CD4-positive, alpha-beta T cell treated with Interleukin-6 for 4 hours (primary cell): ENCODE measurements at regions not wholly inside any gene's neighbourhood (a gene's known extent, or its start where the extent isn't known, plus 50 kb on each side); places are given as distances from the start of the nearest gene placed in this dataset.

Source experiments
- DNase-seq: peaks from one replicate; pipeline ENCODE4 v3.0.0-alpha.2; 2020; ENCODE audit warnings: mixed read lengths

DNA sequence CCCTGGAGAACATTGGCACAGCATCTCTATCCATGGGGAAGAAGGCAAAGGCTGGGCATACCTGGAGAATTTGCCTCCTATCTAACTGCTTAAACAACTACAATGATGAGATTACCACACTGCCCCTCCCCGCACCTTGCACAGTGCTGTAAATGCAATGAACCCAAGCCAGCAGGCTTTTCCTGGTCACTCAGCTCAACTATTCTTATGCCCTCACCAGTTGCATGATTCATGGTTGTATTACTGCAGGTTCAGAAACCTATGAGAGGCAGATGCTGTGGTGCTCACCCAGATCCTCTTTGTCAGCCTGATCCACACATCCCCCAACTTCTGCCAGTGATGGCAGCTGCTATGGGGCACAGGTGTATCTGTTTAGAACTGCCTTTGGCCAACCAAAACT is 77.7 kb upstream of the STAC start:
- no peak for DNase-seq

DNA sequence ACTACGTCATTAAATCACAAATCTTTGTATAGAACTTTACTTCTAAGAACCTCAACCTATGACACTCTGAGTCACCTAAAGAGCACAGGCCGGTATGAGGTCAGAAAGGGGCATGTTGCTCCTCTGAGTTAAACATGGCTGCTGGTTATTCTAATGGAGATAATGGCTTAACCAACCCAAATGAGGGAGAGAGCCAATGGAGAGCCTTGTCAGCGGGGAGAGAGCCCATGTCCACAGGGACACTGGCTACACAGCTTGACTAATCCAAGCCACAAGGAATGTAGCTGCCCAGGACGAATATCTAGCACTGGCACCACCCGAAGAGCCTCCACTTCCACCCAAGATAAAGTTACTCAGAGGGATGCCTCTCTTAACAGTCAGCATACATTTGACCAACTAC is 77.0 kb upstream of the STAC start:
- no peak for DNase-seq

DNA sequence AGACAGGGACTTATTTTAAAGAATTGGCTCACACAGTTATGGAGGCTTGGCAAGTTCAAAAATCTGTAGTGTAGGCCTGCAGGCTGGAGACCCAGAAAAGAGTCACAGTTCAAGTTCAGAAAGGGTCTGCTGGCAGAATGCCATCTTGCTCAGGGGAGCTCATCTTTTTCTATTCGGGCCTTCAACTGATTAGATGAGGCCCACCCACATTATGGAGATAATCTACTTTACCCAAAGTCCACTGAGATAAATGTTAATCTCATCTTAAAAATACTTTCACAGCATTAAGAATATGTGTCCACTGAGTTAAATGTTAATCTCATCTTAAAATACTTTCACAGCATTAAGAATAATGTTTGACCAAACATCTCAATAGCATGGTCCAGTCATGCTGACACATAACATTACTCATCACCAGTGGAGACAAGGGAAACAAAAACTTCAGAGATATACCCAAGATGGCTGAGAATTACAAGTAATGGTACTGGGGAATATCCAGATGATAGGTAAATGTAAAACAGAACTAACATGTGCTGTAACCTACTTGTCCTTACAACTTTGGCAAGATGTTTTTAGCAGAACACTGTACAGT is 74.3 kb upstream of the STAC start:
- no peak for DNase-seq

DNA sequence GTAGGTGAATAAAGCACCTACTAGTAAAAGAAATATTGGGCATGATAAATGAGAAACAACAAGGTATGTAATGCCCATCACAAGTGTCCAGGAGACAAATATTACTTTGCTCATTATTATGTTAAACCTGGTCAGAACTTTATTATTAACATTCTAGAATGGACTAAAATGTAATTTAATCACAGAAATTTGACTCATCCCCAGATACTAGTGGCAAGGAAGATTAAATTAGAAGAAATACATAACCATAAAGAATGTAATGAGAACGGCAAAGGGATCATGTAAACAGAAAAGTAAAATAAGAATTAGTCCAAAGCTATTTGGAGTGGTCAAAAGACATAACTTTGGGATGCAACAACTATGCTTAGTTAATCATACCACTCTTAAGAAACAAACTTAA is 71.2 kb upstream of the STAC start:
- no peak for DNase-seq

GRCh38 chr3:36312351-36312750 is 68.0 kb upstream of the STAC start:
- DNase-seq = no peak

DNA sequence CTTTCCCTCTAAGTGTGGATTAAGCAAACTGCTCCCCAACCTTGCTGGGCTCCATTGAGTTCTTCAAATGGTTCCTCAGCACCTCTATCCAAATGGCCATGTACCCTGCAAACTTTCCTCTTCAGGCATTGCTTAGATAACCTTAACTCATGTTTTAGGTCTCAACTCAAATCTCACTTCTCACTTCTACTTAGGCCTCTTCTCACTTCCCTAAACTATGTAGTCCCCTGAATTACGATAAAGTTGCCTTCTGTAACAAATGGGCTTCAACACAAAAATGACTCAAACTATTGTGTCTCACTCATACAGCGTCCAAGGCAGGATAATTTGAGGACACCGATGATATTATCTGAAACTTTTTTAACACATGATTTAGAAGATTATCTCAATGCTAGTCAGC is 62.4 kb upstream of the STAC start:
- DNase-seq = no peak

DNA sequence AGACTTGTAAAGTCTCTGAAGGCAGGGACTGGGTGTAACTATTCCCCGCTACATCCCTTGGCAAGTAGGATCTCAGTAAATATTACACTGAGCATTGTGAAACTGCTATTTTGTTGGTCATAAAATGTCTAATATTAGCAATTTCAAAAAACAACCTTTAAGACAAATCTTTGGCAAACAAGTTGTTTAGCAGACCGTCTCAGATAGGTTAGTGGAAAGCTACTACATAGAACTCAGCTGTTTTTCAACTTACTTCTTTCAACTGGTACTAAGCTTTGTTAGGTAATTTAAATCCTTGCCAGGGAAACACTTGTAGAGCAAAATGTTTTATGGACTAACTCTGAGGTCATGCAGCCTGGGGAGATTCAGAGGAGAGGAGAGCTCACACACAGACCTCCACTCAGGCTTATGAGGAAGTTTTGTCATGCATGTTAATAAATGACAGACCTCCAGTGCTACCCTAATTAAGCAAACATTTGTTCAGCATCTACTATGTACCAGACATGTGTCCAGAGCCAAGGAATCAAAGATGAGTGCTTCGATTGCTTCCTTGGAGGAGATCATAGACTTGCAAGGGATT is 61.6 kb upstream of the STAC start:
- no peak for DNase-seq

- no peak for DNase-seq
Measured at GRCh38 chr3:36319680-36320079, 60.6 kb upstream of the STAC start.
